ENCODE measurements at regions not wholly inside any gene's neighbourhood (a gene's known extent, or its start where the extent isn't known, plus 50 kb on each side); places are given as distances from the start of the nearest gene placed in this dataset.

DNA sequence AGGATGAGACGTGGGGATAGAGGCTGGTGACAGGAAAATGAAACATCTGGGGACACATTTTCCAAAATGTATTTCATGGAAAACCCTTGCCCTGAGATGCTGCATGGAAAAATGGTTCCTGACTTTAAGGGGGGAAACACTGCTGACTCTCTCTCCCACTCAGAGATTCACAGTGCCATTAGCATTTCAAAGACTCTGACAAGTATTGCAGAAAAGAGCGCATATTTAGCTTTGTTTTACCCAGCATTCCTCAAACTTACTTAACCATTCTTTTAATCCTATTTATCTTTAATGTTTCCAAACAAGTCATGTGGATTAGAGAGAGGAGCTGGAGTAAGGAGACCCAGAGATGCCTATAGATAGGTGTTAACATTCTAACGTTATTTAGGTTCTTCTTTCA is 141.8 kb upstream of the DYRK2 start:
- TF ChIP-seq POLR2A (IDR thresholded peaks at IDR 0.05) (no peak), EP300 (IDR thresholded peaks at IDR 0.05) (no peak)
- TF ChIP-seq, protein P1, sequence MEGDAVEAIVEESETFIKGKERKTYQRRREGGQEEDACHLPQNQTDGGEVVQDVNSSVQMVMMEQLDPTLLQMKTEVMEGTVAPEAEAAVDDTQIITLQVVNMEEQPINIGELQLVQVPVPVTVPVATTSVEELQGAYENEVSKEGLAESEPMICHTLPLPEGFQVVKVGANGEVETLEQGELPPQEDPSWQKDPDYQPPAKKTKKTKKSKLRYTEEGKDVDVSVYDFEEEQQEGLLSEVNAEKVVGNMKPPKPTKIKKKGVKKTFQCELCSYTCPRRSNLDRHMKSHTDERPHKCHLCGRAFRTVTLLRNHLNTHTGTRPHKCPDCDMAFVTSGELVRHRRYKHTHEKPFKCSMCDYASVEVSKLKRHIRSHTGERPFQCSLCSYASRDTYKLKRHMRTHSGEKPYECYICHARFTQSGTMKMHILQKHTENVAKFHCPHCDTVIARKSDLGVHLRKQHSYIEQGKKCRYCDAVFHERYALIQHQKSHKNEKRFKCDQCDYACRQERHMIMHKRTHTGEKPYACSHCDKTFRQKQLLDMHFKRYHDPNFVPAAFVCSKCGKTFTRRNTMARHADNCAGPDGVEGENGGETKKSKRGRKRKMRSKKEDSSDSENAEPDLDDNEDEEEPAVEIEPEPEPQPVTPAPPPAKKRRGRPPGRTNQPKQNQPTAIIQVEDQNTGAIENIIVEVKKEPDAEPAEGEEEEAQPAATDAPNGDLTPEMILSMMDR (IDR thresholded peaks at IDR 0.05), result no peak

All from tibial nerve (tissue), 4 donors.